IMR-90 (cell line): ENCODE measurements at regions not wholly inside any gene's neighbourhood (a gene's known extent, or its start where the extent isn't known, plus 50 kb on each side); places are given as distances from the start of the nearest gene placed in this dataset.

Experiments used
- ATAC-seq: fragments of 200-7000 bp; cut with Tn5 transposase; 2 replicates; pipeline ENCODE4 v1.9.1; 2020; ENCODE audit warnings: low read depth, mild to moderate bottlenecking, moderate library complexity
- BruUV-seq: library from RNA; stranded (reverse); fragments of 400-500 nt; replicated peaks from 2 replicates; lab custom pipeline; 2021; lab: Mats Ljungman, UMichigan
- CTCF ChIA-PET: fragments of 300-600 bp; formaldehyde crosslinking; extraction: SDS; loops from one replicate; lab custom pipeline; 2021; ENCODE audit warnings: antibody characterized with exemption; lab: Yijun Ruan, JAX
- POLR2A ChIA-PET: fragments of 300-600 bp; sonication (Branson Sonifier 250); formaldehyde crosslinking; loops from one replicate; lab custom pipeline; 2022; ENCODE audit warnings: antibody characterized with exemption; ENCODE audit not compliant: unreplicated experiment; lab: Charles Lee
- DNase-seq: peaks from one replicate; pipeline ENCODE4 v3.0.0; 2013
- H2AFZ ChIP-seq: replicated peaks from 2 replicates; pipeline ENCODE3; 2013; ENCODE audit warnings: low read length, mild to moderate bottlenecking; ENCODE audit not compliant: poor library complexity
- H2AK5ac ChIP-seq: 2 replicates; pipeline ENCODE4 v1.6.1; 2013; ENCODE audit warnings: low read depth, low read length, inconsistent platforms
- H2AK9ac ChIP-seq: replicated peaks from 2 replicates; pipeline ENCODE3; 2013; ENCODE audit warnings: mild to moderate bottlenecking, low read depth, low read length, moderate library complexity; ENCODE audit not compliant: poor library complexity
- H2BK120ac ChIP-seq: 2 replicates; pipeline ENCODE4 v1.6.1; 2013; ENCODE audit warnings: low read depth, low read length, inconsistent platforms
- H2BK15ac ChIP-seq: 3 replicates; pipeline ENCODE4 v1.6.1; 2013; ENCODE audit warnings: low read depth, low read length, inconsistent platforms
- H2BK20ac ChIP-seq: 2 replicates; pipeline ENCODE4 v1.6.1; 2013; ENCODE audit warnings: low read depth, mild to moderate bottlenecking, inconsistent platforms, low read length, moderate library complexity
- H2BK5ac ChIP-seq: 2 replicates; pipeline ENCODE4 v1.6.1; 2013; ENCODE audit warnings: mild to moderate bottlenecking, low read depth, low read length, inconsistent platforms; ENCODE audit not compliant: poor library complexity, severe bottlenecking
- H3K14ac ChIP-seq: replicated peaks from 2 replicates; pipeline ENCODE4 v1.6.1; 2013; ENCODE audit warnings: low read depth, low read length, inconsistent platforms
- H3K18ac ChIP-seq: 2 replicates; pipeline ENCODE4 v1.6.1; 2013; ENCODE audit warnings: low read depth, low read length, control low read depth
- H3K23ac ChIP-seq: 2 replicates; pipeline ENCODE4 v1.6.1; 2013; ENCODE audit warnings: low read depth, low read length, inconsistent platforms
- H3K27ac ChIP-seq: 2 replicates; pipeline ENCODE4 v1.5.1; 2013; ENCODE audit warnings: mild to moderate bottlenecking, control low read depth, low read length; ENCODE audit not compliant: insufficient read depth
- H3K27me3 ChIP-seq: 2 replicates; pipeline ENCODE4 v1.6.1; 2013; ENCODE audit warnings: low read length; ENCODE audit not compliant: control insufficient read depth, insufficient read depth
- H3K36me3 ChIP-seq: 2 replicates; pipeline ENCODE4 v1.6.1; 2013; ENCODE audit warnings: low read length, mixed read lengths; ENCODE audit not compliant: control insufficient read depth, insufficient read depth
- H3K4ac ChIP-seq: 2 replicates; pipeline ENCODE4 v1.6.1; 2013; ENCODE audit warnings: low read depth, low read length, inconsistent platforms
- H3K4me1 ChIP-seq: 2 replicates; pipeline ENCODE4 v1.6.1; 2013; ENCODE audit warnings: low read length, mixed read lengths; ENCODE audit not compliant: control insufficient read depth, insufficient read depth
- H3K4me2 ChIP-seq: 2 replicates; pipeline ENCODE4 v1.6.1; 2013; ENCODE audit warnings: low read depth, mild to moderate bottlenecking, control low read depth, low read length, moderate library complexity
- H3K4me3 ChIP-seq: 2 replicates; pipeline ENCODE4 v1.5.1; 2013; ENCODE audit warnings: low read depth, mild to moderate bottlenecking, control low read depth, low read length, moderate library complexity; ENCODE audit not compliant: insufficient read depth
- H3K56ac ChIP-seq: 2 replicates; pipeline ENCODE4 v1.6.1; 2013; ENCODE audit warnings: low read length, inconsistent platforms; ENCODE audit not compliant: insufficient read depth; ENCODE audit errors: extremely low read depth
- H3K79me1 ChIP-seq, 2 experiments: 2 replicates each; pipeline ENCODE4 v1.6.1; 2013; ENCODE audit warnings: low read length in 2 of 2, inconsistent platforms in 1 of 2, low read depth in 1 of 2
- H3K9ac ChIP-seq: 2 replicates; pipeline ENCODE4 v1.6.1; 2013; ENCODE audit warnings: low read depth, low read length, control low read depth
- H3K9me1 ChIP-seq: 2 replicates; pipeline ENCODE4 v1.6.1; 2013; ENCODE audit warnings: low read length, inconsistent platforms; ENCODE audit not compliant: insufficient read depth
- H3K9me3 ChIP-seq: 2 replicates; pipeline ENCODE4 v1.6.1; 2013; ENCODE audit warnings: low read length; ENCODE audit not compliant: control insufficient read depth, insufficient read depth
- H4K20me1 ChIP-seq: 2 replicates; pipeline ENCODE4 v1.6.1; 2013; ENCODE audit warnings: low read length, inconsistent platforms; ENCODE audit not compliant: insufficient read depth
- H4K5ac ChIP-seq: 2 replicates; pipeline ENCODE4 v1.6.1; 2013; ENCODE audit warnings: mild to moderate bottlenecking, low read depth, low read length, control low read depth
- H4K8ac ChIP-seq, 2 experiments: 2 replicates each; pipeline ENCODE4 v1.6.1; 2013; ENCODE audit warnings: low read depth in 2 of 2, low read length in 2 of 2, control low read depth in 1 of 2, inconsistent platforms in 1 of 2
- H4K91ac ChIP-seq: 2 replicates; pipeline ENCODE4 v1.6.1; 2013; ENCODE audit warnings: low read depth, low read length, inconsistent platforms; ENCODE audit not compliant: insufficient read depth
- CEBPB ChIP-seq: IDR thresholded peaks from 2 replicates; pipeline ENCODE4 v1.6.1; 2012; ENCODE audit warnings: low read depth, low read length, improper control_type of control experiment
- CHD1 ChIP-seq: IDR thresholded peaks from 2 replicates; pipeline ENCODE4 v1.6.1; 2012; ENCODE audit warnings: low read depth, low read length, improper control_type of control experiment
- CTCF ChIP-seq: conservative IDR thresholded peaks from 2 replicates; pipeline ENCODE4 v1.5.1; 2012; ENCODE audit warnings: mild to moderate bottlenecking, low read depth, low read length, improper control_type of control experiment
- ELK1 ChIP-seq: fragments of 150-350 bp; IDR thresholded peaks from 2 replicates; pipeline ENCODE4 v1.6.1; 2016; ENCODE audit warnings: low read depth, mild to moderate bottlenecking, low read length, moderate library complexity, borderline replicate concordance
- FOS ChIP-seq: fragments of 150-350 bp; IDR thresholded peaks from 2 replicates; pipeline ENCODE4 v1.6.1; 2016; ENCODE audit warnings: low read depth, low read length
- MAZ ChIP-seq: IDR thresholded peaks from 2 replicates; pipeline ENCODE4 v1.6.1; 2012; ENCODE audit warnings: low read depth, mild to moderate bottlenecking, low read length, improper control_type of control experiment, moderate library complexity, borderline replicate concordance
- MXI1 ChIP-seq: IDR thresholded peaks from 2 replicates; pipeline ENCODE4 v1.6.1; 2012; ENCODE audit warnings: low read depth, mild to moderate bottlenecking, low read length, moderate library complexity, borderline replicate concordance
- POLR2A ChIP-seq: IDR thresholded peaks from 2 replicates; pipeline ENCODE4 v1.6.1; 2012; ENCODE audit warnings: mild to moderate bottlenecking, low read depth, low read length
- RAD21 ChIP-seq: IDR thresholded peaks from 2 replicates; pipeline ENCODE4 v1.6.1; 2012; ENCODE audit warnings: low read length, improper control_type of control experiment
- RCOR1 ChIP-seq: IDR thresholded peaks from 2 replicates; pipeline ENCODE4 v1.6.1; 2012; ENCODE audit warnings: mild to moderate bottlenecking, low read length, improper control_type of control experiment; ENCODE audit not compliant: insufficient replicate concordance
- RFX5 ChIP-seq: IDR thresholded peaks from 2 replicates; pipeline ENCODE4 v1.8.0; 2012; ENCODE audit warnings: low read depth, mild to moderate bottlenecking, low read length, moderate library complexity
- SMC3 ChIP-seq: fragments of 150-350 bp; IDR thresholded peaks from 2 replicates; pipeline ENCODE4 v1.6.1; 2016; ENCODE audit warnings: low read depth, mild to moderate bottlenecking, antibody characterized with exemption, low read length, moderate library complexity
- WGBS, 2 experiments: methylation state at CpG; one replicate each; pipeline versions ENCODE4 v1.1.5 to v1.1.7; 2013; ENCODE audit warnings: missing lambda C conversion rate in 2 of 2; ENCODE audit not compliant: insufficient read length in 1 of 2; ENCODE audit errors: extremely low coverage in 2 of 2; 5-methylcytosine and 5-hydroxymethylcytosine counted together
- dilution Hi-C: fragments of 300-500 bp; cut with HindIII; formaldehyde crosslinking; loops from one replicate; pipeline ENCODE4 v1.14.3; 2018; ENCODE audit warnings: low sequenced_read_pairs; ENCODE audit not compliant: unreplicated experiment
- in situ Hi-C: fragments of 300-500 bp; cut with MboI; formaldehyde crosslinking; loops from 3 replicates; pipeline ENCODE4 v1.14.3; 2019; ENCODE audit warnings: low sequenced_read_pairs, inconsistent platforms, mixed read lengths
- intact Hi-C: fragments of 100-400 bp; cut with micrococcal nuclease; formaldehyde crosslinking; loops from 2 replicates; pipeline ENCODE4 v1.10.0; 2022

- H3K56ac ChIP-seq: no peak overlapping the region
- BruUV-seq: no TSS peak
- no peak overlapping the region for H2BK120ac ChIP-seq
- no peak overlapping the region for H4K8ac ChIP-seq
- ATAC-seq (no peak), DNase-seq (no peak)
- no peak overlapping the region for H3K4ac ChIP-seq
- H2AFZ ChIP-seq: no peak overlapping the region
- no peak overlapping the region for H3K4me3 ChIP-seq
- WGBS, 2 experiments: 86% methylated on average over 1 of the region's 4 CpGs; no CpG with 5 or more reads in 1 of the 2 experiments
- intact Hi-C loops: no loop called here
- no peak overlapping the region for H2BK20ac ChIP-seq
- no peaks in the 10 kb centered on the region for H3K36me3 ChIP-seq
- POLR2A ChIA-PET: no interaction called here
- H3K9me1 ChIP-seq: no peaks in the 10 kb centered on the region
- in situ Hi-C loops: no loop called here
- H3K4me1 ChIP-seq: no peaks in the 10 kb centered on the region
- H3K14ac ChIP-seq: no peak overlapping the region
- no peaks in the 10 kb centered on the region for H4K20me1 ChIP-seq
- H3K9ac ChIP-seq: no peak overlapping the region
- H3K27me3 ChIP-seq: no peaks in the 10 kb centered on the region
- H4K5ac ChIP-seq: no peak overlapping the region
- dilution Hi-C loops: no loop called here
- no peak overlapping the region for H2BK15ac ChIP-seq
- no peak overlapping the region for H2AK5ac ChIP-seq
- no peaks in the 10 kb centered on the region for H3K79me1 ChIP-seq
- no peak overlapping the region for H3K27ac ChIP-seq
- TF ChIP-seq MXI1 (no peak), CEBPB (no peak), RAD21 (no peak), RCOR1 (no peak), RFX5 (no peak), ELK1 (no peak), FOS (no peak), POLR2A (no peak), CTCF (no peak), SMC3 (no peak), CHD1 (no peak), MAZ (no peak)
- no peak overlapping the region for H3K18ac ChIP-seq
- no peak overlapping the region for H4K91ac ChIP-seq
- H2BK5ac ChIP-seq: no peak overlapping the region
- H2AK9ac ChIP-seq: no peak overlapping the region
- CTCF ChIA-PET: no interaction called here
- no peaks in the 10 kb centered on the region for H3K9me3 ChIP-seq
- H3K23ac ChIP-seq: no peak overlapping the region
- no peak overlapping the region for H3K4me2 ChIP-seq
These were observed 745.2 kb upstream of the WWC1 start for GRCh38 chr5:167546270-167546669.
